Fibroblast of lung (primary cell): ENCODE measurements at regions not wholly inside any gene's neighbourhood (a gene's known extent, or its start where the extent isn't known, plus 50 kb on each side); places are given as distances from the start of the nearest gene placed in this dataset.

ENCODE experiments used
- EZH2 ChIP-seq: IDR thresholded peaks from 2 replicates; pipeline ENCODE4 v1.5.1; 2012; ENCODE audit warnings: low read length, control low read depth, mild to moderate bottlenecking; ENCODE audit errors: missing control alignments
- TF ChIP-seq, protein P1 (sequence below), 2 donors: IDR thresholded peaks in 1 of 2; conservative IDR thresholded peaks in 1 of 2; 1 replicate in 1 of 2; 2 replicates in 1 of 2; pipeline ENCODE4 v1.5.1; 2011 to 2012; ENCODE audit warnings: low read length in 2 of 2, control low read depth in 1 of 2, inconsistent platforms in 1 of 2, low read depth in 1 of 2, mild to moderate bottlenecking in 1 of 2

- TF ChIP-seq, protein P1, sequence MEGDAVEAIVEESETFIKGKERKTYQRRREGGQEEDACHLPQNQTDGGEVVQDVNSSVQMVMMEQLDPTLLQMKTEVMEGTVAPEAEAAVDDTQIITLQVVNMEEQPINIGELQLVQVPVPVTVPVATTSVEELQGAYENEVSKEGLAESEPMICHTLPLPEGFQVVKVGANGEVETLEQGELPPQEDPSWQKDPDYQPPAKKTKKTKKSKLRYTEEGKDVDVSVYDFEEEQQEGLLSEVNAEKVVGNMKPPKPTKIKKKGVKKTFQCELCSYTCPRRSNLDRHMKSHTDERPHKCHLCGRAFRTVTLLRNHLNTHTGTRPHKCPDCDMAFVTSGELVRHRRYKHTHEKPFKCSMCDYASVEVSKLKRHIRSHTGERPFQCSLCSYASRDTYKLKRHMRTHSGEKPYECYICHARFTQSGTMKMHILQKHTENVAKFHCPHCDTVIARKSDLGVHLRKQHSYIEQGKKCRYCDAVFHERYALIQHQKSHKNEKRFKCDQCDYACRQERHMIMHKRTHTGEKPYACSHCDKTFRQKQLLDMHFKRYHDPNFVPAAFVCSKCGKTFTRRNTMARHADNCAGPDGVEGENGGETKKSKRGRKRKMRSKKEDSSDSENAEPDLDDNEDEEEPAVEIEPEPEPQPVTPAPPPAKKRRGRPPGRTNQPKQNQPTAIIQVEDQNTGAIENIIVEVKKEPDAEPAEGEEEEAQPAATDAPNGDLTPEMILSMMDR (conservative IDR thresholded peaks at IDR 0.05 in 1 of 2, IDR thresholded peaks at IDR 0.05 in 1 of 2; ENCODE audit: low read depth in 1 of 2, low read length in 2 of 2): no peak
- TF ChIP-seq EZH2: no peak
These were observed 312.4 kb upstream of the RORA start for GRCh38 chr15:61541516-61541915.
